ENCODE measurements at regions not wholly inside any gene's neighbourhood (a gene's known extent, or its start where the extent isn't known, plus 50 kb on each side); places are given as distances from the start of the nearest gene placed in this dataset.

DNA sequence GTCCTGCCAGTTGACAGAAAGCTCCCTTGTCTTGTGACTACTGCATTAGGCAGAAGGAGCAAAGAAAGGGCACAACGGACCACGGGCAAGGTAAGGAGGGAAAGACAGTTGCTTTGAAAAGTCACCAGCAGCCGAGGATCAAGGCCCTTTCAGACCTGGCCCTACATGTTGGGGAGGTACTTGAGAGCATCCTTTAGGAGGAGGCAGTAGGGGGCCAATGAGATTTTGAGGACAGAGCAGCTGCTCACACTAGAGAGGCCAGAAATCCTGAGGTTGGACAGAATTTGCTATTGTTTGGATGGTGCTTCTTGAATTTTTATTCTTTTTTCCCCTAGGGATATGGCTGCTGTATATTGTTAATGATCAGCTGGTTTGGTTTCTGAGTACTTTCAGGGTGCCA lies 135.5 kb upstream of the PZP start:
- no peak for DNase-seq
- CTCF ChIA-PET = no interaction called here
- POLR2A ChIA-PET (ENCODE audit: unreplicated experiment) = no interaction called here
- H3K4me1 ChIP-seq (replicated peaks; ENCODE audit: insufficient read depth) = no peaks in the 10 kb centered on the region
- intact Hi-C loops (cut with micrococcal nuclease; ENCODE audit: unreplicated experiment) = no loop called here
- no peak overlapping the region for H3K27ac ChIP-seq
- no peak overlapping the region for H2AFZ ChIP-seq
- no peak for TF ChIP-seq EZH2 (IDR thresholded peaks at IDR 0.05; ENCODE audit: low read depth)
- no peak for TF ChIP-seq CTCF (conservative IDR thresholded peaks at IDR 0.05)
- H3K27me3 ChIP-seq (ENCODE audit: insufficient read depth, low read depth) = peaks cover 6% of the 10 kb centered on the region; the same call in 1 of the 2 replicates
- no peaks in the 10 kb centered on the region for H3K9me2 ChIP-seq (ENCODE audit: insufficient read depth)
- H3K9me3 ChIP-seq (ENCODE audit: insufficient read depth, low read depth) = no peaks in the 10 kb centered on the region
- H3F3A ChIP-seq (ENCODE audit: insufficient read depth, low read depth) = no peaks in the 10 kb centered on the region
- no peak overlapping the region for H3K4me3 ChIP-seq
- H3K4me2 ChIP-seq = no peak overlapping the region
- H3K79me2 ChIP-seq (ENCODE audit: low read depth) = no peaks in the 10 kb centered on the region
- H4K20me1 ChIP-seq (ENCODE audit: insufficient read depth) = no peaks in the 10 kb centered on the region
- H3K36me3 ChIP-seq (ENCODE audit: low read depth) = no peaks in the 10 kb centered on the region
- no TSS peak for BruUV-seq (replicated peaks)

- no peaks in the 10 kb centered on the region for H3K36me3 ChIP-seq (ENCODE audit: low read depth)
- BruUV-seq (replicated peaks) = no TSS peak
- H3K9me2 ChIP-seq (ENCODE audit: insufficient read depth) = no peaks in the 10 kb centered on the region
- H3K9me3 ChIP-seq (ENCODE audit: insufficient read depth, low read depth) = no peaks in the 10 kb centered on the region
- H2AFZ ChIP-seq = no peak overlapping the region
- CTCF ChIA-PET = no interaction called here
- POLR2A ChIA-PET (ENCODE audit: unreplicated experiment) = interaction anchor here (0.6 kb wide), 1 partner anchor 681 kb away, joined by 3 read pairs; no protein-coding TSS in a partner anchor
- H3F3A ChIP-seq (ENCODE audit: insufficient read depth, low read depth) = no peaks in the 10 kb centered on the region
- no peak for DNase-seq
- H3K4me1 ChIP-seq (replicated peaks; ENCODE audit: insufficient read depth) = no peaks in the 10 kb centered on the region
- H3K79me2 ChIP-seq (ENCODE audit: low read depth) = no peaks in the 10 kb centered on the region
- no peaks in the 10 kb centered on the region for H4K20me1 ChIP-seq (ENCODE audit: insufficient read depth)
- TF ChIP-seq CTCF (conservative IDR thresholded peaks at IDR 0.05) (no peak), EZH2 (IDR thresholded peaks at IDR 0.05; ENCODE audit: low read depth) (no peak)
- H3K27me3 ChIP-seq (ENCODE audit: insufficient read depth, low read depth) = peaks cover 6% of the 10 kb centered on the region; the same call in 1 of the 2 replicates
- intact Hi-C loops (cut with micrococcal nuclease; ENCODE audit: unreplicated experiment) = no loop called here
- H3K27ac ChIP-seq = no peak overlapping the region
- H3K4me2 ChIP-seq = no peak overlapping the region
- H3K4me3 ChIP-seq = no peak overlapping the region
Measured at GRCh38 chr12:9342614-9343353, 134.6 kb upstream of the PZP start.

GRCh38 chr12:9341260-9341585 lies 133.0 kb upstream of the PZP start:
- no peak overlapping the region for H3K27ac ChIP-seq
- POLR2A ChIA-PET (ENCODE audit: unreplicated experiment) = no interaction called here
- H3K27me3 ChIP-seq (ENCODE audit: insufficient read depth, low read depth) = 0 out of 2 replicates have a peak, but pooled peaks cover 10% of the 10 kb centered on the region
- H3K4me3 ChIP-seq = no peak overlapping the region
- no peaks in the 10 kb centered on the region for H3K4me1 ChIP-seq (replicated peaks; ENCODE audit: insufficient read depth)
- TF ChIP-seq EZH2 (IDR thresholded peaks at IDR 0.05; ENCODE audit: low read depth) (no peak), CTCF (conservative IDR thresholded peaks at IDR 0.05) (no peak)
- no peaks in the 10 kb centered on the region for H3F3A ChIP-seq (ENCODE audit: insufficient read depth, low read depth)
- DNase-seq = no peak
- no peak overlapping the region for H2AFZ ChIP-seq
- no peak overlapping the region for H3K4me2 ChIP-seq
- CTCF ChIA-PET = no interaction called here
- no peaks in the 10 kb centered on the region for H3K36me3 ChIP-seq (ENCODE audit: low read depth)
- BruUV-seq (replicated peaks) = no TSS peak
- H4K20me1 ChIP-seq (ENCODE audit: insufficient read depth) = no peaks in the 10 kb centered on the region
- no peaks in the 10 kb centered on the region for H3K9me2 ChIP-seq (ENCODE audit: insufficient read depth)
- no peaks in the 10 kb centered on the region for H3K9me3 ChIP-seq (ENCODE audit: insufficient read depth, low read depth)
- no peaks in the 10 kb centered on the region for H3K79me2 ChIP-seq (ENCODE audit: low read depth)
- intact Hi-C loops (cut with micrococcal nuclease; ENCODE audit: unreplicated experiment) = no loop called here
